HepG2 (cell line): ENCODE measurements at regions not wholly inside any gene's neighbourhood (a gene's known extent, or its start where the extent isn't known, plus 50 kb on each side); places are given as distances from the start of the nearest gene placed in this dataset.

ENCODE experiments used
- ATAC-seq: fragments of 200-7000 bp; cut with Tn5 transposase; 3 replicates; pipeline ENCODE4 v1.9.1; 2020; ENCODE audit warnings: mild to moderate bottlenecking, moderate library complexity
- BruUV-seq: library from RNA; stranded (reverse); fragments of 400-500 nt; replicated peaks from 2 replicates; lab custom pipeline; 2021; lab: Mats Ljungman, UMichigan
- CTCF ChIA-PET: fragments of 300-600 bp; formaldehyde crosslinking; extraction: SDS; loops from one replicate; lab custom pipeline; 2021; ENCODE audit warnings: low total read pairs, inconsistent platforms, low intra/inter-chr PET ratio; lab: Yijun Ruan, JAX
- POLR2A ChIA-PET: fragments of 350-600 bp; sonication (Branson Sonifier 250); formaldehyde crosslinking; loops from one replicate; lab custom pipeline; 2020; ENCODE audit warnings: antibody characterized with exemption, inconsistent platforms; lab: Yijun Ruan, JAX
- DNase-seq: peaks from one replicate; pipeline ENCODE4 v3.0.0-alpha.2; 2015; ENCODE audit warnings: low spot score
- FAIRE-seq: peaks from 3 replicates; lab custom pipeline; 2011; peaks lifted over from hg19 to GRCh38; lab: Jason Lieb, UNC
- H2AFZ ChIP-seq: one replicate; pipeline ENCODE4 v1.6.1; 2011; ENCODE audit warnings: low read length, inconsistent platforms
- H3K27ac ChIP-seq: fragments of 300-600 bp; 3 replicates; pipeline ENCODE4 v1.8.0; 2011; ENCODE audit warnings: mixed run types, mild to moderate bottlenecking, mixed read lengths, low read length, inconsistent platforms; ENCODE audit not compliant: insufficient read depth; ENCODE audit errors: extremely low read length
- H3K27me3 ChIP-seq, 2 experiments: fragments of 200-600 bp in 1 of 2; 2 replicates in 1 of 2; 3 replicates in 1 of 2; pipeline versions ENCODE4 v1.6.0 to v1.8.0; 2011; ENCODE audit warnings: low read length in 2 of 2, mild to moderate bottlenecking in 2 of 2, moderate library complexity in 2 of 2, inconsistent platforms in 1 of 2; ENCODE audit not compliant: insufficient read depth in 2 of 2, control insufficient read depth in 1 of 2
- H3K36me3 ChIP-seq, 2 experiments: fragments of 200-600 bp in 1 of 2; replicated peaks in 1 of 2; 2 replicates in 1 of 2; 3 replicates in 1 of 2; pipeline versions ENCODE4 v1.5.1 to v1.8.0; 2011; ENCODE audit warnings: low read length in 2 of 2, inconsistent platforms in 1 of 2; ENCODE audit not compliant: insufficient read depth in 2 of 2, control insufficient read depth in 1 of 2
- H3K4me1 ChIP-seq: 2 replicates; pipeline ENCODE4 v1.5.1; 2012; ENCODE audit warnings: low read length, inconsistent platforms; ENCODE audit not compliant: insufficient read depth
- H3K4me2 ChIP-seq: 2 replicates; pipeline ENCODE4 v1.6.0; 2011; ENCODE audit warnings: low read depth, low read length, inconsistent platforms
- H3K4me3 ChIP-seq, 3 experiments: fragments of 200-600 bp in 1 of 3; sonication (generic), shearing (Covaris generic) in 1 of 3; replicated peaks in 1 of 3; 2 replicates each; pipeline ENCODE4 v1.5.1; 2011 to 2016; ENCODE audit warnings: low read length in 3 of 3, inconsistent platforms in 2 of 3, low read depth in 2 of 3, mild to moderate bottlenecking in 2 of 3, control low read depth in 1 of 3, mixed read lengths in 1 of 3; ENCODE audit not compliant: insufficient read depth in 1 of 3
- H3K79me2 ChIP-seq: one replicate; pipeline ENCODE4 v1.6.1; 2011; ENCODE audit warnings: low read length, inconsistent platforms; ENCODE audit not compliant: insufficient read depth
- H3K9ac ChIP-seq: 2 replicates; pipeline ENCODE4 v1.6.0; 2011; ENCODE audit warnings: mild to moderate bottlenecking, low read depth, low read length, inconsistent platforms; ENCODE audit not compliant: insufficient read depth
- H3K9me3 ChIP-seq: 2 replicates; pipeline ENCODE4 v1.5.1; 2012; ENCODE audit warnings: mild to moderate bottlenecking, low read length
- H4K20me1 ChIP-seq: 2 replicates; pipeline ENCODE4 v1.6.0; 2011; ENCODE audit warnings: inconsistent platforms, mild to moderate bottlenecking, low read length, moderate library complexity; ENCODE audit not compliant: insufficient read depth
- ATF7-NPFF ChIP-seq: sonication (generic); formaldehyde crosslinking; IDR thresholded peaks from 2 replicates; pipeline ENCODE4 v1.8.1; 2023; ENCODE audit warnings: mild to moderate bottlenecking, low read depth, missing genetic modification reagents, moderate library complexity
- CERS6 ChIP-seq: sonication (generic); formaldehyde crosslinking; IDR thresholded peaks from 2 replicates; pipeline ENCODE4 v1.5.0; 2020; ENCODE audit warnings: missing genetic modification reagents
- DPF2 ChIP-seq: sonication (generic); formaldehyde crosslinking; IDR thresholded peaks from 2 replicates; pipeline ENCODE4 v1.4.0; 2020; ENCODE audit warnings: mild to moderate bottlenecking, low read depth, missing genetic modification reagents, borderline replicate concordance
- DRAP1 ChIP-seq: IDR thresholded peaks from 2 replicates; pipeline ENCODE4 v1.6.1; 2016; ENCODE audit warnings: missing genetic modification reagents, missing compliant biosample characterization
- FOXA1 ChIP-seq, 2 experiments: fragments of 450-650 bp in 1 of 2; sonication (generic) in 1 of 2; formaldehyde crosslinking in 1 of 2; IDR thresholded peaks; 2 replicates each; pipeline versions ENCODE4 v1.4.0 to v1.6.1; 2016 to 2020; ENCODE audit warnings: missing genetic modification reagents in 1 of 2
- MEIS2 ChIP-seq: sonication (generic); formaldehyde crosslinking; IDR thresholded peaks from 2 replicates; pipeline ENCODE4 v1.9.0; 2021; ENCODE audit warnings: mild to moderate bottlenecking, missing genetic modification reagents
- MTF1 ChIP-seq: sonication (generic); formaldehyde crosslinking; IDR thresholded peaks from 2 replicates; pipeline ENCODE4 v1.5.0; 2020; ENCODE audit warnings: missing genetic modification reagents
- RELA ChIP-seq: sonication (generic); formaldehyde crosslinking; IDR thresholded peaks from 2 replicates; pipeline ENCODE4 v1.4.0; 2020; ENCODE audit warnings: missing genetic modification reagents
- SATB2 ChIP-seq: sonication (generic); formaldehyde crosslinking; IDR thresholded peaks from 2 replicates; pipeline ENCODE4 v1.5.0; 2020; ENCODE audit warnings: missing genetic modification reagents
- SIX1 ChIP-seq: sonication (generic); formaldehyde crosslinking; IDR thresholded peaks from 2 replicates; pipeline ENCODE4 v1.4.0; 2020; ENCODE audit warnings: missing genetic modification reagents, borderline replicate concordance
- THAP9 ChIP-seq: sonication (generic); formaldehyde crosslinking; IDR thresholded peaks from 2 replicates; pipeline ENCODE4; 2020; ENCODE audit warnings: missing genetic modification reagents, mild to moderate bottlenecking, borderline replicate concordance
- TRAFD1 ChIP-seq: sonication (generic); formaldehyde crosslinking; IDR thresholded peaks from 2 replicates; pipeline ENCODE4 v1.5.1; 2020; ENCODE audit warnings: missing genetic modification reagents, mild to moderate bottlenecking, borderline replicate concordance
- ZNF124 ChIP-seq: sonication (generic); formaldehyde crosslinking; IDR thresholded peaks from 2 replicates; pipeline ENCODE4 v1.4.0; 2020; ENCODE audit warnings: missing genetic modification reagents
- ZNF546 ChIP-seq: sonication (generic); formaldehyde crosslinking; conservative IDR thresholded peaks from 2 replicates; pipeline ENCODE4 v1.8.1; 2023; ENCODE audit warnings: mild to moderate bottlenecking, missing genetic modification reagents
- ZNF564 ChIP-seq: sonication (generic); formaldehyde crosslinking; IDR thresholded peaks from 2 replicates; pipeline ENCODE4 v1.8.1; 2023; ENCODE audit warnings: mild to moderate bottlenecking, missing genetic modification reagents
- ZNF737 ChIP-seq: sonication (generic); formaldehyde crosslinking; IDR thresholded peaks from 2 replicates; pipeline ENCODE4 v1.5.0; 2020; ENCODE audit warnings: missing genetic modification reagents, mild to moderate bottlenecking, borderline replicate concordance
- ZNF782 ChIP-seq: sonication (generic); formaldehyde crosslinking; IDR thresholded peaks from 2 replicates; pipeline ENCODE4 v1.4.0; 2020; ENCODE audit warnings: missing genetic modification reagents, mild to moderate bottlenecking, borderline replicate concordance
- WGBS: methylation state at CpG from one replicate; pipeline ENCODE4 v1.1.6; 2017; ENCODE audit warnings: low lambda C conversion rate; 5-methylcytosine and 5-hydroxymethylcytosine counted together
- in situ Hi-C: cut with HindIII; loops from 2 replicates; pipeline ENCODE4 v1.10.0; 2017; ENCODE audit warnings: low pct_unique_long_range_greater_than_20kb; ENCODE audit not compliant: extremely low pct_ligation_motif_present
- intact Hi-C: fragments of 100-400 bp; cut with micrococcal nuclease; formaldehyde crosslinking; loops from one replicate; pipeline ENCODE4 v1.10.0; 2022; ENCODE audit not compliant: unreplicated experiment

- TF ChIP-seq MTF1 (CRISPR knock-in tag): no peak
- 0 out of 2 replicates have a peak, but pooled peaks have one; percentile 5 for TF ChIP-seq DRAP1 (CRISPR knock-in tag)
- TF ChIP-seq RELA (CRISPR knock-in tag): no peak
- 0 out of 2 replicates have a peak, but pooled peaks have one; percentile 38 for TF ChIP-seq TRAFD1 (CRISPR knock-in tag)
- no peak for TF ChIP-seq ZNF546 (CRISPR knock-in tag)
- TF ChIP-seq, all 625 proteins: peak for 2
Observed at GRCh38 chr5:96335873-96336272, 97.2 kb downstream of the PCSK1 start (continued).

- no peak overlapping the region for H3K27ac ChIP-seq
- in situ Hi-C loops: loop anchor here (10.0 to 25.0 kb wide), 2 partner anchors 369 to 696 kb away; partner anchors contain the start of genes ELL2 and RFESD
- DNase-seq (no peak), ATAC-seq (no peak), FAIRE-seq (no peak)
- no peaks in the 10 kb centered on the region for H3K9me3 ChIP-seq
- H3K9ac ChIP-seq: no peak overlapping the region
- CTCF ChIA-PET: no interaction called here
- H3K36me3 ChIP-seq: no peaks in the 10 kb centered on the region
- 98% methylated on average over 3 of the region's 4 CpGs for WGBS
- H3K4me1 ChIP-seq: peaks cover 64% of the 10 kb centered on the region
- no peak overlapping the region for H3K4me3 ChIP-seq
- no peaks in the 10 kb centered on the region for H3K27me3 ChIP-seq
- TF ChIP-seq ZNF124 (CRISPR knock-in tag) (no peak), ZNF564 (CRISPR knock-in tag) (no peak), SATB2 (no peak), THAP9 (CRISPR knock-in tag) (no peak), ATF7-NPFF (CRISPR knock-in tag) (no peak), MEIS2 (CRISPR knock-in tag) (no peak), CERS6 (CRISPR knock-in tag) (no peak), ZNF782 (CRISPR knock-in tag) (no peak), FOXA1 (IDR thresholded peaks at IDR 0.05) (no peak), FOXA1 (CRISPR knock-in tag; IDR thresholded peaks at IDR 0.05) (no peak), SIX1 (CRISPR knock-in tag) (no peak), DPF2 (CRISPR knock-in tag) (no peak), ZNF737 (CRISPR knock-in tag) (no peak)
- H3K79me2 ChIP-seq: no peaks in the 10 kb centered on the region
- H2AFZ ChIP-seq: no peak overlapping the region
- BruUV-seq: no TSS peak
- POLR2A ChIA-PET: no interaction called here
- no peak overlapping the region for H3K4me2 ChIP-seq
- H4K20me1 ChIP-seq: no peaks in the 10 kb centered on the region
- intact Hi-C loops: loop anchor here (5.0 to 10.0 kb wide), 2 partner anchors 36 to 439 kb away; no protein-coding TSS in a partner anchor
Observed at GRCh38 chr5:96333391-96333790, 99.7 kb downstream of the PCSK1 start.
